GM12878 (cell line): ENCODE measurements at regions not wholly inside any gene's neighbourhood (a gene's known extent, or its start where the extent isn't known, plus 50 kb on each side); places are given as distances from the start of the nearest gene placed in this dataset.

Source experiments
- ATAC-seq: fragments of 200-7000 bp; cut with Tn5 transposase; 3 replicates; pipeline ENCODE4 v1.9.1; 2020; ENCODE audit warnings: mild to moderate bottlenecking, moderate library complexity
- BruUV-seq: library from RNA; stranded (reverse); fragments of 400-500 nt; replicated peaks from 2 replicates; lab custom pipeline; 2021; lab: Mats Ljungman, UMichigan
- CTCF ChIA-PET: fragments of 300-600 bp; sonication (Branson Sonifier 250); formaldehyde crosslinking; extraction: SDS; loops from one replicate; lab custom pipeline; 2021; ENCODE audit warnings: inconsistent platforms; lab: Yijun Ruan, JAX
- POLR2A ChIA-PET: fragments of 350-600 bp; formaldehyde crosslinking; extraction: SDS; loops from one replicate; lab custom pipeline; 2021; ENCODE audit warnings: inconsistent platforms; lab: Charles Lee
- RAD21 ChIA-PET: fragments of 300-600 bp; sonication (Branson Sonifier 250); formaldehyde crosslinking; loops from one replicate; lab custom pipeline; 2023; ENCODE audit warnings: antibody characterized with exemption; ENCODE audit not compliant: unreplicated experiment; lab: Charles Lee
- SMC1A ChIA-PET: fragments of 300-600 bp; sonication (Branson Sonifier 250); formaldehyde crosslinking; loops from one replicate; lab custom pipeline; 2023; ENCODE audit not compliant: unreplicated experiment, uncharacterized antibody; lab: Charles Lee
- DNase-seq: peaks from one replicate; pipeline ENCODE4 v3.0.0-alpha.2; 2011; ENCODE audit warnings: low read depth, low spot score
- FAIRE-seq: peaks from 3 replicates; lab custom pipeline; 2011; peaks lifted over from hg19 to GRCh38; lab: Jason Lieb, UNC
- H2AFZ ChIP-seq: 2 replicates; pipeline ENCODE4 v1.6.0; 2011; ENCODE audit warnings: low read depth, low read length, control low read depth; ENCODE audit not compliant: control insufficient read depth
- H3K27ac ChIP-seq: 2 replicates; pipeline ENCODE4 v1.5.1; 2011; ENCODE audit warnings: control low read depth; ENCODE audit not compliant: control insufficient read depth, insufficient read depth
- H3K27me3 ChIP-seq, 2 experiments: replicated peaks in 1 of 2; 2 replicates each; pipeline versions ENCODE4 v1.6.0 to v1.6.1; 2011; ENCODE audit warnings: low read length in 1 of 2; ENCODE audit not compliant: control insufficient read depth in 2 of 2, insufficient read depth in 2 of 2
- H3K36me3 ChIP-seq, 2 experiments: 2 replicates each; pipeline ENCODE4 v1.5.1; 2011; ENCODE audit warnings: low read length in 1 of 2; ENCODE audit not compliant: control insufficient read depth in 2 of 2, insufficient read depth in 2 of 2
- H3K4me1 ChIP-seq: 2 replicates; pipeline ENCODE4 v1.6.1; 2011; ENCODE audit warnings: mild to moderate bottlenecking, low read length, moderate library complexity, mixed read lengths; ENCODE audit not compliant: control insufficient read depth, insufficient read depth
- H3K4me2 ChIP-seq: 2 replicates; pipeline ENCODE4 v1.6.0; 2011; ENCODE audit warnings: control low read depth; ENCODE audit not compliant: control insufficient read depth, insufficient read depth
- H3K4me3 ChIP-seq: fragments of 200-600 bp; sonication (generic); 2 replicates; pipeline ENCODE4 v1.5.1; 2016
- H3K79me2 ChIP-seq: 2 replicates; pipeline ENCODE4 v1.6.0; 2011; ENCODE audit warnings: low read length; ENCODE audit not compliant: control insufficient read depth, insufficient read depth
- H3K9ac ChIP-seq: 2 replicates; pipeline ENCODE4 v1.8.0; 2011; ENCODE audit warnings: low read length, control low read depth, mixed read lengths; ENCODE audit not compliant: control insufficient read depth, insufficient read depth
- H3K9me3 ChIP-seq: replicated peaks from 3 replicates; pipeline ENCODE4 v1.5.1; 2011; ENCODE audit warnings: mild to moderate bottlenecking, low read length; ENCODE audit not compliant: control insufficient read depth, insufficient read depth
- H4K20me1 ChIP-seq: 2 replicates; pipeline ENCODE4 v1.6.0; 2011; ENCODE audit not compliant: control insufficient read depth, insufficient read depth
- CBX5 ChIP-seq: sonication (generic); IDR thresholded peaks from 2 replicates; pipeline ENCODE4 v1.6.1; 2016; ENCODE audit warnings: low read depth, moderate library complexity, mild to moderate bottlenecking, inconsistent platforms
- CEBPB ChIP-seq, 2 experiments: fragments of 150-350 bp in 1 of 2; IDR thresholded peaks; 2 replicates each; pipeline ENCODE4 v1.6.1; 2012 to 2014; ENCODE audit warnings: low read depth in 2 of 2, low read length in 2 of 2, borderline replicate concordance in 1 of 2, inconsistent platforms in 1 of 2
- CHD1 ChIP-seq: IDR thresholded peaks from 2 replicates; pipeline ENCODE4 v1.6.1; 2012; ENCODE audit warnings: low read depth, low read length, improper control_type of control experiment
- E4F1 ChIP-seq: fragments of 450-650 bp; IDR thresholded peaks from 2 replicates; pipeline ENCODE4 v1.6.1; 2018; ENCODE audit warnings: borderline replicate concordance, mild to moderate bottlenecking; ENCODE audit not compliant: partially characterized antibody
- ESRRA ChIP-seq: IDR thresholded peaks from 2 replicates; pipeline ENCODE4 v1.6.1; 2012; ENCODE audit warnings: mild to moderate bottlenecking, low read length, improper control_type of control experiment
- IKZF2 ChIP-seq, 2 experiments: fragments of 450-650 bp; IDR thresholded peaks; 2 replicates each; pipeline ENCODE4 v1.6.1; 2017; ENCODE audit warnings: mild to moderate bottlenecking in 2 of 2, moderate library complexity in 2 of 2
- JUND ChIP-seq: IDR thresholded peaks from 2 replicates; pipeline ENCODE4 v1.6.1; 2012; ENCODE audit warnings: low read depth, mild to moderate bottlenecking, low read length, improper control_type of control experiment, moderate library complexity
- KAT2A ChIP-seq: conservative IDR thresholded peaks from 2 replicates; pipeline ENCODE4 v1.6.1; 2011; ENCODE audit warnings: low read depth, low read length; ENCODE audit not compliant: control insufficient read depth
- MAX ChIP-seq: IDR thresholded peaks from 2 replicates; pipeline ENCODE4 v1.6.1; 2012; ENCODE audit warnings: low read depth, low read length, improper control_type of control experiment
- MYB ChIP-seq: fragments of 150-350 bp; IDR thresholded peaks from 2 replicates; pipeline ENCODE4 v1.6.1; 2014; ENCODE audit warnings: mild to moderate bottlenecking, low read depth, low read length, borderline replicate concordance
- NBN ChIP-seq: fragments of 450-650 bp; IDR thresholded peaks from 2 replicates; pipeline ENCODE4 v1.6.1; 2016
- NKRF ChIP-seq: fragments of 450-650 bp; conservative IDR thresholded peaks from 2 replicates; pipeline ENCODE4 v1.6.1; 2017; ENCODE audit warnings: mild to moderate bottlenecking, moderate library complexity
- PAX5 ChIP-seq: IDR thresholded peaks from 2 replicates; pipeline ENCODE4 v1.6.1; 2011; ENCODE audit warnings: low read depth, low read length, borderline replicate concordance
- RBBP5 ChIP-seq: fragments of 200-600 bp; sonication (generic); conservative IDR thresholded peaks from 2 replicates; pipeline ENCODE4 v1.6.1; 2016
- YBX1 ChIP-seq: fragments of 450-650 bp; IDR thresholded peaks from 2 replicates; pipeline ENCODE4 v1.6.1; 2016; ENCODE audit warnings: antibody characterized with exemption
- ZNF24 ChIP-seq: fragments of 450-650 bp; IDR thresholded peaks from 2 replicates; pipeline ENCODE4 v1.6.1; 2017; ENCODE audit warnings: antibody characterized with exemption, mild to moderate bottlenecking
- ZSCAN29 ChIP-seq: fragments of 450-650 bp; IDR thresholded peaks from 2 replicates; pipeline ENCODE4 v1.6.1; 2017; ENCODE audit warnings: mild to moderate bottlenecking, moderate library complexity
- WGBS: methylation state at CpG from one replicate; pipeline ENCODE4 v1.1.6; 2016; ENCODE audit warnings: low lambda C conversion rate; ENCODE audit not compliant: insufficient replicate concordance, insufficient coverage; ENCODE audit errors: missing lambda C conversion rate; 5-methylcytosine and 5-hydroxymethylcytosine counted together
- in situ Hi-C: fragments of 300-500 bp; cut with MboI; formaldehyde crosslinking; loops from 9 replicates; pipeline ENCODE4 v1.14.3; 2018; ENCODE audit warnings: mixed read lengths
- intact Hi-C: fragments of 100-400 bp; cut with micrococcal nuclease; formaldehyde crosslinking; loops from one replicate; pipeline ENCODE4 v1.14.2; 2022; ENCODE audit not compliant: unreplicated experiment

- no peak for TF ChIP-seq IKZF2 (IDR thresholded peaks at IDR 0.05)
- TF ChIP-seq ZSCAN29: no peak
- no peak for TF ChIP-seq NBN
- TF ChIP-seq NKRF: no peak
Measured at GRCh38 chr10:2910656-2911055, 156.7 kb upstream of the PFKP start (continued).

GRCh38 chr10:2909921-2910320, 157.4 kb upstream of the PFKP start:
- peaks cover 0 to 2% of the 10 kb centered on the region in 2 experiments; a peak in 2 of 4 replicates for H3K27me3 ChIP-seq
- POLR2A ChIA-PET: no interaction called here
- no peak for TF ChIP-seq YBX1
- no peak for TF ChIP-seq MYB
- no peak for TF ChIP-seq KAT2A
- no peak for TF ChIP-seq E4F1
- no peak for TF ChIP-seq RBBP5
- no peak for TF ChIP-seq JUND
- TF ChIP-seq PAX5: no peak
- no peak for TF ChIP-seq CBX5
- no peak for TF ChIP-seq ZNF24
- TF ChIP-seq CHD1: no peak
- no peak for TF ChIP-seq MAX
- no peak for TF ChIP-seq CEBPB (IDR thresholded peaks at IDR 0.05; ENCODE audit: borderline replicate concordance in 1 of 2, low read depth in 2 of 2, low read length in 2 of 2)
- TF ChIP-seq ESRRA: no peak
- H4K20me1 ChIP-seq: no peaks in the 10 kb centered on the region
- 38% methylated on average over 5 of the region's 5 CpGs for WGBS
- H3K9ac ChIP-seq: no peak overlapping the region
- DNase-seq (no peak), FAIRE-seq (no peak), ATAC-seq (no peak)
- H3K4me3 ChIP-seq: no peak overlapping the region
- CTCF ChIA-PET: no interaction called here
- in situ Hi-C loops: no loop called here
- SMC1A ChIA-PET: no interaction called here
- no peak overlapping the region for H3K4me2 ChIP-seq
- intact Hi-C loops: no loop called here
- no peaks in the 10 kb centered on the region for H3K4me1 ChIP-seq
- H3K27ac ChIP-seq: no peak overlapping the region
- H2AFZ ChIP-seq: no peak overlapping the region
- RAD21 ChIA-PET: no interaction called here
- no peaks in the 10 kb centered on the region for H3K36me3 ChIP-seq
- no peaks in the 10 kb centered on the region; the same call in 2 of the 3 replicates for H3K9me3 ChIP-seq
- H3K79me2 ChIP-seq: no peaks in the 10 kb centered on the region
- BruUV-seq: no TSS peak
